ENCODE measurements at regions not wholly inside any gene's neighbourhood (a gene's known extent, or its start where the extent isn't known, plus 50 kb on each side); places are given as distances from the start of the nearest gene placed in this dataset.

- ATAC-seq (replicated peaks in 1 of 4) (no peak), DNase-seq (no peak)
- Mint-ChIP-seq H3K9me3 (no peaks in the 10 kb centered on the region), H3K36me3 (no peaks in the 10 kb centered on the region), H3K27me3 (no peaks in the 10 kb centered on the region), H3K4me1 (peaks cover 0 to 3% (median 2%) of the 10 kb centered on the region in 3 donors), H3K4me3 (no peak overlapping the region), H3K27ac (no peak overlapping the region)
- Histone ChIP-seq H3K4me3 (ENCODE audit: control insufficient read depth in 1 of 2, extremely low read depth in 1 of 2, low read length in 1 of 2) (no peak overlapping the region), H3K27me3 (replicated peaks in 1 of 2; ENCODE audit: control insufficient read depth in 2 of 2, extremely low read depth in 1 of 2, insufficient read depth in 2 of 2, low read length in 1 of 2) (no peaks in the 10 kb centered on the region), H3K9me3 (no peaks in the 10 kb centered on the region), H3K36me3 (ENCODE audit: control insufficient read depth in 2 of 2, extremely low read depth in 1 of 2, insufficient read depth in 1 of 2, low read length in 1 of 2) (no peaks in the 10 kb centered on the region), H3K27ac (ENCODE audit: low read length) (no peak overlapping the region), H3K4me1 (ENCODE audit: control insufficient read depth in 1 of 2, extremely low read depth in 1 of 2, insufficient read depth in 2 of 2, low read length in 2 of 2) (no peaks in the 10 kb centered on the region)
- ChIA-PET CTCF (interaction anchor here in 1 of 2 donors (0.7 to 0.9 kb wide), 3 partner anchors 9 to 95 kb away, joined by 3 read pairs; no protein-coding TSS in a partner anchor), POLR2A (no interaction called here)
- WGBS (ENCODE audit: insufficient coverage), result 100% methylated on average over 1 of the region's 5 CpGs
Observed at GRCh38 chr2:37537316-37537715, 134.1 kb downstream of the CDC42EP3 start.

- no peak for ATAC-seq (replicated peaks in 1 of 4)
- no peak for DNase-seq
- Histone ChIP-seq H3K27ac (ENCODE audit: low read length) (no peak overlapping the region), H3K4me3 (ENCODE audit: control insufficient read depth in 1 of 2, extremely low read depth in 1 of 2, low read length in 1 of 2) (no peak overlapping the region), H3K4me1 (ENCODE audit: control insufficient read depth in 1 of 2, extremely low read depth in 1 of 2, insufficient read depth in 2 of 2, low read length in 2 of 2) (no peaks in the 10 kb centered on the region), H3K9me3 (no peaks in the 10 kb centered on the region), H3K36me3 (ENCODE audit: control insufficient read depth in 2 of 2, extremely low read depth in 1 of 2, insufficient read depth in 1 of 2, low read length in 1 of 2) (no peaks in the 10 kb centered on the region), H3K27me3 (replicated peaks in 1 of 2; ENCODE audit: control insufficient read depth in 2 of 2, extremely low read depth in 1 of 2, insufficient read depth in 2 of 2, low read length in 1 of 2) (no peaks in the 10 kb centered on the region)
- ChIA-PET CTCF (no interaction called here), POLR2A (interaction anchor here in 1 of 2 donors (0.7 kb wide), 1 partner anchor 189 kb away, joined by 3 read pairs; no protein-coding TSS in a partner anchor)
- Mint-ChIP-seq H3K27ac (no peak overlapping the region), H3K4me3 (no peak overlapping the region), H3K36me3 (no peaks in the 10 kb centered on the region), H3K9me3 (no peaks in the 10 kb centered on the region), H3K27me3 (peaks cover 0 to 3% of the 10 kb centered on the region in 2 donors), H3K4me1 (no peaks in the 10 kb centered on the region)
- WGBS (ENCODE audit: insufficient coverage), result 100% methylated on average over 2 of the region's 5 CpGs
Observed at GRCh38 chr2:37541516-37541915, 129.9 kb downstream of the CDC42EP3 start.

GRCh38 chr2:37543999-37544557, 127.4 kb downstream of the CDC42EP3 start:
- Mint-ChIP-seq H3K9me3 (no peaks in the 10 kb centered on the region), H3K36me3 (no peaks in the 10 kb centered on the region), H3K4me3 (no peak overlapping the region), H3K4me1 (peaks cover 0 to 3% (median 0%) of the 10 kb centered on the region in 3 donors), H3K27ac (no peak overlapping the region), H3K27me3 (peaks cover 0 to 3% of the 10 kb centered on the region in 2 donors)
- no peak overlapping the region for H3K27ac ChIP-seq (ENCODE audit: low read length)
- DNase-seq (no peak), ATAC-seq (replicated peaks in 1 of 4) (no peak)
- H3K36me3 ChIP-seq (ENCODE audit: control insufficient read depth in 2 of 2, extremely low read depth in 1 of 2, insufficient read depth in 1 of 2, low read length in 1 of 2), result no peaks in the 10 kb centered on the region
- H3K4me1 ChIP-seq (ENCODE audit: control insufficient read depth in 1 of 2, extremely low read depth in 1 of 2, insufficient read depth in 2 of 2, low read length in 2 of 2), result no peaks in the 10 kb centered on the region
- no peak overlapping the region for H3K4me3 ChIP-seq (ENCODE audit: control insufficient read depth in 1 of 2, extremely low read depth in 1 of 2, low read length in 1 of 2)
- 92% methylated on average over 3 of the region's 4 CpGs for WGBS (ENCODE audit: insufficient coverage)
- POLR2A ChIA-PET, result no interaction called here
- CTCF ChIA-PET, result interaction anchor here in 1 of 2 donors (1.5 kb wide), 1 partner anchor 289 kb away, joined by 3 read pairs; no protein-coding TSS in a partner anchor
- H3K9me3 ChIP-seq, result no peaks in the 10 kb centered on the region
- H3K27me3 ChIP-seq (replicated peaks in 1 of 2; ENCODE audit: control insufficient read depth in 2 of 2, extremely low read depth in 1 of 2, insufficient read depth in 2 of 2, low read length in 1 of 2), result no peaks in the 10 kb centered on the region

GRCh38 chr2:37544591-37545031, 126.8 kb downstream of the CDC42EP3 start:
- ChIA-PET POLR2A (no interaction called here), CTCF (no interaction called here)
- H3K4me1 ChIP-seq (ENCODE audit: control insufficient read depth in 1 of 2, extremely low read depth in 1 of 2, insufficient read depth in 2 of 2, low read length in 2 of 2), result no peaks in the 10 kb centered on the region
- Mint-ChIP-seq H3K4me3 (no peak overlapping the region), H3K27ac (no peak overlapping the region), H3K9me3 (no peaks in the 10 kb centered on the region), H3K4me1 (peaks cover 0 to 3% (median 0%) of the 10 kb centered on the region in 3 donors), H3K27me3 (peaks cover 0 to 3% of the 10 kb centered on the region in 2 donors), H3K36me3 (no peaks in the 10 kb centered on the region)
- DNase-seq (no peak), ATAC-seq (replicated peaks in 1 of 4) (no peak)
- H3K36me3 ChIP-seq (ENCODE audit: control insufficient read depth in 2 of 2, extremely low read depth in 1 of 2, insufficient read depth in 1 of 2, low read length in 1 of 2), result no peaks in the 10 kb centered on the region
- H3K9me3 ChIP-seq, result no peaks in the 10 kb centered on the region
- no peak overlapping the region for H3K4me3 ChIP-seq (ENCODE audit: control insufficient read depth in 1 of 2, extremely low read depth in 1 of 2, low read length in 1 of 2)
- H3K27me3 ChIP-seq (replicated peaks in 1 of 2; ENCODE audit: control insufficient read depth in 2 of 2, extremely low read depth in 1 of 2, insufficient read depth in 2 of 2, low read length in 1 of 2), result no peaks in the 10 kb centered on the region
- WGBS (ENCODE audit: insufficient coverage), result no CpG with 5 or more reads among the region's 1 CpG
- H3K27ac ChIP-seq (ENCODE audit: low read length), result no peak overlapping the region

GRCh38 chr2:37549598-37549997, 121.8 kb downstream of the CDC42EP3 start:
- H3K9me3 Mint-ChIP-seq, result no peaks in the 10 kb centered on the region
- Histone ChIP-seq H3K4me1 (ENCODE audit: control insufficient read depth in 1 of 2, extremely low read depth in 1 of 2, insufficient read depth in 2 of 2, low read length in 2 of 2) (no peaks in the 10 kb centered on the region), H3K27me3 (replicated peaks in 1 of 2; ENCODE audit: control insufficient read depth in 2 of 2, extremely low read depth in 1 of 2, insufficient read depth in 2 of 2, low read length in 1 of 2) (no peaks in the 10 kb centered on the region), H3K36me3 (ENCODE audit: control insufficient read depth in 2 of 2, extremely low read depth in 1 of 2, insufficient read depth in 1 of 2, low read length in 1 of 2) (no peaks in the 10 kb centered on the region), H3K4me3 (ENCODE audit: control insufficient read depth in 1 of 2, extremely low read depth in 1 of 2, low read length in 1 of 2) (no peak overlapping the region), H3K27ac (ENCODE audit: low read length) (no peak overlapping the region), H3K9me3 (no peaks in the 10 kb centered on the region)
- no peaks in the 10 kb centered on the region for H3K27me3 Mint-ChIP-seq
- H3K4me3 Mint-ChIP-seq, result no peak overlapping the region
- no CpG with 5 or more reads among the region's 4 CpGs for WGBS (ENCODE audit: insufficient coverage)
- ChIA-PET POLR2A (no interaction called here), CTCF (interaction anchor here in 1 of 2 donors (2.5 kb wide), 1 partner anchor 328 kb away, joined by 6 read pairs; no protein-coding TSS in a partner anchor)
- H3K27ac Mint-ChIP-seq, result no peak overlapping the region
- no peak for ATAC-seq (replicated peaks in 1 of 4)
- H3K4me1 Mint-ChIP-seq, result peaks cover 9 to 21% (median 18%) of the 10 kb centered on the region in 3 donors
- DNase-seq, result no peak
- H3K36me3 Mint-ChIP-seq, result no peaks in the 10 kb centered on the region

- H3K27ac ChIP-seq (ENCODE audit: low read length), result no peak overlapping the region
- H3K9me3 Mint-ChIP-seq, result no peaks in the 10 kb centered on the region
- CTCF ChIA-PET, result interaction anchor here in 1 of 2 donors (2.5 kb wide), 1 partner anchor 327 kb away, joined by 6 read pairs; no protein-coding TSS in a partner anchor
Observed at GRCh38 chr2:37550190-37550589, 121.3 kb downstream of the CDC42EP3 start.

More at GRCh38 chr2:37550190-37550589, 121.3 kb downstream of the CDC42EP3 start:
- Histone ChIP-seq H3K36me3 (ENCODE audit: control insufficient read depth in 2 of 2, extremely low read depth in 1 of 2, insufficient read depth in 1 of 2, low read length in 1 of 2) (no peaks in the 10 kb centered on the region), H3K9me3 (no peaks in the 10 kb centered on the region), H3K4me1 (ENCODE audit: control insufficient read depth in 1 of 2, extremely low read depth in 1 of 2, insufficient read depth in 2 of 2, low read length in 2 of 2) (no peaks in the 10 kb centered on the region), H3K4me3 (ENCODE audit: control insufficient read depth in 1 of 2, extremely low read depth in 1 of 2, low read length in 1 of 2) (no peak overlapping the region), H3K27me3 (replicated peaks in 1 of 2; ENCODE audit: control insufficient read depth in 2 of 2, extremely low read depth in 1 of 2, insufficient read depth in 2 of 2, low read length in 1 of 2) (no peaks in the 10 kb centered on the region)
- POLR2A ChIA-PET, result no interaction called here
- no peak for DNase-seq
- Mint-ChIP-seq H3K36me3 (no peaks in the 10 kb centered on the region), H3K27me3 (no peaks in the 10 kb centered on the region), H3K4me1 (peaks cover 9 to 21% (median 18%) of the 10 kb centered on the region in 3 donors), H3K4me3 (no peak overlapping the region), H3K27ac (no peak overlapping the region)
- no peak for ATAC-seq (replicated peaks in 1 of 4)
